ENCODE measurements at regions not wholly inside any gene's neighbourhood (a gene's known extent, or its start where the extent isn't known, plus 50 kb on each side); places are given as distances from the start of the nearest gene placed in this dataset.

DNA sequence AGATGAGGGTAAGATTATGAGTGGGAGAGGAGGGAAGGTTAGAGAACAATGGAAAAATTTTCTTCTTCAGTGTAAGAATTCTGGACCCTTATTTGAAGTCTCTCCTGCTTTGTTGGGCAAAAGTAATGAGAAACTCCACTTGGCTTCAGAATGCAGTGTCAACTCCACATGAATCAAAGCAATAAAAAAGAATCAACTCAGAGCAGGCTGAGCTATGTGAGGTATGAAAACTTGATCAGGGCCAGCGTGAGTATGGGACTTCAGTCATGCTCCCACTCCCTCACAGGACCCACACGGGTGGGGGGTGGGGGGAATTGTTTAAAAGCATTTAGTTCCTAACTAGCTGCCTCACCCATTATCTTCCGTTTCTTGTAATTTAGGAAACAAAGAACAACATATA lies 502.2 kb downstream of the PDCD6IP start:
- Mint-ChIP-seq H3K36me3 (ENCODE audit: low read depth) (no peaks in the 10 kb centered on the region), H3K9me3 (no peaks in the 10 kb centered on the region), H3K27me3 (ENCODE audit: low read depth) (peaks cover 5% of the 10 kb centered on the region), H3K27ac (ENCODE audit: unreplicated experiment) (no peak overlapping the region), H3K4me1 (peaks cover 32% of the 10 kb centered on the region), H3K4me3 (no peak overlapping the region)
- TF ChIP-seq, protein P1, sequence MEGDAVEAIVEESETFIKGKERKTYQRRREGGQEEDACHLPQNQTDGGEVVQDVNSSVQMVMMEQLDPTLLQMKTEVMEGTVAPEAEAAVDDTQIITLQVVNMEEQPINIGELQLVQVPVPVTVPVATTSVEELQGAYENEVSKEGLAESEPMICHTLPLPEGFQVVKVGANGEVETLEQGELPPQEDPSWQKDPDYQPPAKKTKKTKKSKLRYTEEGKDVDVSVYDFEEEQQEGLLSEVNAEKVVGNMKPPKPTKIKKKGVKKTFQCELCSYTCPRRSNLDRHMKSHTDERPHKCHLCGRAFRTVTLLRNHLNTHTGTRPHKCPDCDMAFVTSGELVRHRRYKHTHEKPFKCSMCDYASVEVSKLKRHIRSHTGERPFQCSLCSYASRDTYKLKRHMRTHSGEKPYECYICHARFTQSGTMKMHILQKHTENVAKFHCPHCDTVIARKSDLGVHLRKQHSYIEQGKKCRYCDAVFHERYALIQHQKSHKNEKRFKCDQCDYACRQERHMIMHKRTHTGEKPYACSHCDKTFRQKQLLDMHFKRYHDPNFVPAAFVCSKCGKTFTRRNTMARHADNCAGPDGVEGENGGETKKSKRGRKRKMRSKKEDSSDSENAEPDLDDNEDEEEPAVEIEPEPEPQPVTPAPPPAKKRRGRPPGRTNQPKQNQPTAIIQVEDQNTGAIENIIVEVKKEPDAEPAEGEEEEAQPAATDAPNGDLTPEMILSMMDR (conservative IDR thresholded peaks at IDR 0.05), result no peak
- DNase-seq (ENCODE audit: low read depth, low spot score), result no peak

DNA sequence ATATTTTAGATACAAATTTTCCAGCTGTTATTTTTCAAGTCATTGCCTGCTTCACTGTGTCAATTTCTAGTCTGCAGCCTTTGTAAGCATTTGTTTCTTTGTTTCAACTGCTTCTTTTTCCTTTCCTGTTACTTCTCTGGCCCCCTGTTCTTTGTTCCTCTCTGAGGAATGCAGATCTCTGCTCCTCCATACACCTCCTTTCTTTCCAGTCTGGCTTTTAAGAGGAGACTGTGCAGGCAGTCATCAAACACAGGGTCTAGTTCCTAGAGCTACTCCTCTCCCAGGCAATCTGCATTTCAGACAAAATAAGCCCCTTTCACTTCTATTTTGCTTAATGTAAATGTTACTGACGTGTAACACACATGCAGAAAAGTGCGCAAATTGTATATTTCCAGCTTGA lies 502.9 kb downstream of the PDCD6IP start:
- TF ChIP-seq, protein P1 (conservative IDR thresholded peaks at IDR 0.05), result no peak
- no peak overlapping the region for H3K27ac Mint-ChIP-seq (ENCODE audit: unreplicated experiment)
- no peaks in the 10 kb centered on the region for H3K36me3 Mint-ChIP-seq (ENCODE audit: low read depth)
- no peak for DNase-seq (ENCODE audit: low read depth, low spot score)
- peaks cover 32% of the 10 kb centered on the region for H3K4me1 Mint-ChIP-seq
- H3K9me3 Mint-ChIP-seq, result no peaks in the 10 kb centered on the region
- H3K27me3 Mint-ChIP-seq (ENCODE audit: low read depth), result peaks cover 5% of the 10 kb centered on the region
- H3K4me3 Mint-ChIP-seq, result no peak overlapping the region

DNA sequence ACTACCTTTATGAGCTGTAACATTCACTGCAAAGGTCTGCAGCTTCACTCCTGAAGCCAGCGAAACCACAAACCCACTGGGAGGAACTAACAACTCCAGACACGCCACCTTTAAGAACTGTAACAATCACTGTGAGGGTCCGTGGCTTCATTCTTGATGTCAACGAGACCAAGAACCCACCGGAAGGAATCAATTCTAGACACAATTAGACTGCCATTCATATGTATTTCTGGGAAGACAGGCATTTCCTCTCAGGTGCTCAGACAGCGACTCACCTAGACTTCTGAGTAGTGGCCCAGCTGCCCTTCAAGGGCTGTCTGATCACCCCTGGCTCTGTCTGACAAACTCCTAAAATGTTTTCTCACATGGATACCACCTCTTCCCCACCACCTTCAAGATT lies 506.8 kb downstream of the PDCD6IP start:
- Mint-ChIP-seq H3K27me3 (ENCODE audit: low read depth) (no peaks in the 10 kb centered on the region), H3K4me3 (no peak overlapping the region), H3K4me1 (peaks cover 30% of the 10 kb centered on the region), H3K27ac (ENCODE audit: unreplicated experiment) (no peak overlapping the region), H3K36me3 (ENCODE audit: low read depth) (no peaks in the 10 kb centered on the region), H3K9me3 (peaks cover 6% of the 10 kb centered on the region)
- TF ChIP-seq, protein P1 (conservative IDR thresholded peaks at IDR 0.05), result no peak
- DNase-seq (ENCODE audit: low read depth, low spot score), result no peak

DNA sequence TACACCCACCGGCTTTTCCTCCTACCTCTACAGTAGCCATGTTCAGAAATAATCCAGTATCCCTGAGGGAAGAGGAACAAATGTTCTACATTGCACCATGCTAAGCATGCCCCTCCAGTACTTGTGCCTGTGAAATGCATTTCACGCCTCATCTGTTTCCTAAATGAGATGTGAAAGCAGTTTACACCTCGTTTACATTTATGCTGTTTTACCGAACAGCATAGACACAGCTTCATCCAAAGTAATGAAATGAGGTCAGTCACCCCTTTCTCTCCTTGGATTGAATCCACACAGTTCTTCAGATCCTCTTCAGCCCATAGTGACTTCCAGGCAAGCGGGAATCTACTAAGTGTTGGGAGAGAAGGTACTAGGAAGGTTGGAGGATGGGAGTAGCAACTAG lies 514.3 kb downstream of the PDCD6IP start:
- TF ChIP-seq, protein P1 (conservative IDR thresholded peaks at IDR 0.05), result no peak
- no peak overlapping the region for H3K4me3 Mint-ChIP-seq
- H3K36me3 Mint-ChIP-seq (ENCODE audit: low read depth), result peaks cover 6% of the 10 kb centered on the region
- H3K27ac Mint-ChIP-seq (ENCODE audit: unreplicated experiment), result no peak overlapping the region
- H3K27me3 Mint-ChIP-seq (ENCODE audit: low read depth), result no peaks in the 10 kb centered on the region
- H3K4me1 Mint-ChIP-seq, result no peaks in the 10 kb centered on the region
- no peak for DNase-seq (ENCODE audit: low read depth, low spot score)
- H3K9me3 Mint-ChIP-seq, result peaks cover 6% of the 10 kb centered on the region

DNA sequence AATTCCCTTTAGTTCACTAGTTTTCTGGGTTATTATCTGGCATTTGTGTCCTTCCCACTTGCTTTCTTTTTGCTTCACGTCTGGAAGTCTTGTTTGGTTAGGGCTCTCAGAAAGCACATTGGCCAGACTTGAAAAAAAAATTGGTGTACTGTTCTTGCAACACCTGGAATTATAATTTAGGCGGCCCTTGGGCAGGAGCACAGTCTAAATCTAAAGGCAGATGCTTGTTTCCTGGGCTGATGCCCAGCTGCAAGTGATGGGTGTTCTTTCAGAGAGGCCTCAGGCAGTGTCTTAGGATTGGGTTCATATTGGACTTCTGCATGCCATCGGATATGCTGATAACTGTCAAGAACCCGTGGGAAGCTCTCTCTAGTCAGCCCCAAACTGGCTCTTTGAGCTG lies 521.5 kb downstream of the PDCD6IP start:
- peaks cover 10% of the 10 kb centered on the region for H3K36me3 Mint-ChIP-seq (ENCODE audit: low read depth)
- no peak for DNase-seq (ENCODE audit: low read depth, low spot score)
- H3K4me3 Mint-ChIP-seq, result no peak overlapping the region
- no peak overlapping the region for H3K27ac Mint-ChIP-seq (ENCODE audit: unreplicated experiment)
- H3K9me3 Mint-ChIP-seq, result peaks cover 9% of the 10 kb centered on the region
- TF ChIP-seq, protein P1 (conservative IDR thresholded peaks at IDR 0.05), result no peak
- H3K27me3 Mint-ChIP-seq (ENCODE audit: low read depth), result no peaks in the 10 kb centered on the region
- H3K4me1 Mint-ChIP-seq, result no peaks in the 10 kb centered on the region

DNA sequence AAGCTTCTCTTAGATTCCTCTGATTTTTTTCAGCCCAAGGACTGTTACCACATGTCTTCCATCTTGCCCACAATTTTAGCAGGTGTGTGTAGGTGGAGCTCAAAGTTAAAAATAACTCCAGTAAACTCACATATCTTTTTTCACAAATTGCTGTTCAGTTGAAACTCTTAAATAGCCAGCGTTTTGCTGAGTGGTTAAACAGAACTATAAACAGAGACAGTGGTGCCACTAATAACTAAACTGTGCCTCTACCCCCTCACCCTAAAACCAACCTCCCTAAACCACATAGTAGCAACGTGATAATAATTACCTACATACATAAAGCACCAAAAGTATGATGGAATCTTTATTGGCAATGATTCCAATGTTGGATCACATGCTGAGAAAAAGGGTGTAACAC lies 525.1 kb downstream of the PDCD6IP start:
- Mint-ChIP-seq H3K4me3 (no peak overlapping the region), H3K4me1 (no peaks in the 10 kb centered on the region), H3K27ac (ENCODE audit: unreplicated experiment) (no peak overlapping the region), H3K9me3 (peaks cover under 1% of the 10 kb centered on the region), H3K36me3 (ENCODE audit: low read depth) (no peaks in the 10 kb centered on the region), H3K27me3 (ENCODE audit: low read depth) (no peaks in the 10 kb centered on the region)
- no peak for DNase-seq (ENCODE audit: low read depth, low spot score)
- TF ChIP-seq, protein P1 (conservative IDR thresholded peaks at IDR 0.05), result no peak
